K562 (cell line): ENCODE measurements at regions not wholly inside any gene's neighbourhood (a gene's known extent, or its start where the extent isn't known, plus 50 kb on each side); places are given as distances from the start of the nearest gene placed in this dataset.

ENCODE experiments used
- ATAC-seq: fragments of 200-7000 bp; cut with Tn5 transposase; 3 replicates; pipeline ENCODE4 v1.9.1; 2020; ENCODE audit warnings: moderate library complexity
- BruUV-seq: library from RNA; stranded (reverse); fragments of 400-500 nt; replicated peaks from 2 replicates; lab custom pipeline; 2021; lab: Mats Ljungman, UMichigan
- CTCF ChIA-PET: fragments of 300-600 bp; formaldehyde crosslinking; extraction: SDS; loops from one replicate; lab custom pipeline; 2021; ENCODE audit warnings: low intra/inter-chr PET ratio; lab: Yijun Ruan, JAX
- POLR2A ChIA-PET: fragments of 300-600, 350-650 bp; sonication (Branson Sonifier 250); formaldehyde crosslinking; extraction: SDS; loops from one replicate; lab custom pipeline; 2021; ENCODE audit warnings: antibody characterized with exemption, inconsistent platforms; lab: Yijun Ruan, JAX
- DNase-seq, 4 experiments: peaks; one replicate each; pipeline versions ENCODE4 v3.0.0 to v3.0.0-alpha.2; 2011 to 2018; ENCODE audit warnings: low spot score in 3 of 4, mixed read lengths in 3 of 4; ENCODE audit errors: extremely low read depth in 1 of 4
- FAIRE-seq: peaks from 2 replicates; lab custom pipeline; 2011; peaks lifted over from hg19 to GRCh38; lab: Jason Lieb, UNC
- H2AFZ ChIP-seq: 2 replicates; pipeline ENCODE4 v1.6.0; 2011; ENCODE audit warnings: low read depth, low read length, control low read depth, inconsistent platforms
- H3K27ac ChIP-seq: fragments of 200-600 bp; 3 replicates; pipeline ENCODE4 v1.8.0; 2011; ENCODE audit warnings: low read depth, mild to moderate bottlenecking, control low read depth, inconsistent platforms, low read length, moderate library complexity, mixed read lengths; ENCODE audit errors: extremely low read depth
- H3K27me3 ChIP-seq, 2 experiments: fragments of 300-600 bp in 1 of 2; 2 replicates in 1 of 2; 3 replicates in 1 of 2; pipeline versions ENCODE4 v1.6.0 to v1.8.0; 2011; ENCODE audit warnings: inconsistent platforms in 2 of 2, low read length in 2 of 2, mild to moderate bottlenecking in 1 of 2, mixed read lengths in 1 of 2, moderate library complexity in 1 of 2; ENCODE audit not compliant: control insufficient read depth in 2 of 2, insufficient read depth in 2 of 2
- H3K36me3 ChIP-seq: fragments of 300-600 bp; 3 replicates; pipeline ENCODE4 v1.8.0; 2011; ENCODE audit warnings: mild to moderate bottlenecking, low read length, inconsistent platforms; ENCODE audit not compliant: control insufficient read depth, insufficient read depth
- H3K4me1 ChIP-seq, 2 experiments: fragments of 200-600 bp in 1 of 2; replicated peaks in 1 of 2; 2 replicates in 1 of 2; 3 replicates in 1 of 2; pipeline versions ENCODE4 v1.5.1 to v1.8.0; 2011; ENCODE audit warnings: inconsistent platforms in 2 of 2, low read length in 2 of 2, mild to moderate bottlenecking in 1 of 2, mixed read lengths in 1 of 2, moderate library complexity in 1 of 2; ENCODE audit not compliant: control insufficient read depth in 2 of 2, insufficient read depth in 2 of 2
- H3K4me2 ChIP-seq: 2 replicates; pipeline ENCODE4 v1.6.1; 2011; ENCODE audit warnings: low read length, control low read depth, inconsistent platforms, mixed read lengths; ENCODE audit not compliant: insufficient read depth
- H3K4me3 ChIP-seq: fragments of 200-600 bp; sonication (generic), shearing (Covaris generic); 2 replicates; pipeline ENCODE4 v1.5.1; 2016; ENCODE audit warnings: control low read depth, inconsistent platforms
- H3K79me2 ChIP-seq: fragments of 200-600 bp; 3 replicates; pipeline ENCODE4 v1.8.0; 2011; ENCODE audit warnings: low read length, inconsistent platforms; ENCODE audit not compliant: control insufficient read depth, insufficient read depth
- H3K9ac ChIP-seq, 2 experiments: 2 replicates each; pipeline versions ENCODE4 v1.6.0 to v1.6.1; 2011; ENCODE audit warnings: low read depth in 2 of 2, low read length in 2 of 2, control low read depth in 1 of 2, inconsistent platforms in 1 of 2, mild to moderate bottlenecking in 1 of 2, mixed read lengths in 1 of 2; ENCODE audit not compliant: insufficient read depth in 1 of 2
- H3K9me1 ChIP-seq: one replicate; pipeline ENCODE4 v1.6.0; 2011; ENCODE audit warnings: inconsistent platforms, mild to moderate bottlenecking, low read length, moderate library complexity; ENCODE audit not compliant: control insufficient read depth, insufficient read depth
- H3K9me3 ChIP-seq: replicated peaks from 2 replicates; pipeline ENCODE4 v1.5.1; 2011; ENCODE audit warnings: low read depth, low read length, inconsistent platforms; ENCODE audit not compliant: control insufficient read depth, insufficient read depth
- H4K20me1 ChIP-seq: replicated peaks from 2 replicates; pipeline ENCODE4 v1.6.1; 2011; ENCODE audit warnings: low read length, inconsistent platforms, mixed read lengths; ENCODE audit not compliant: control insufficient read depth, insufficient read depth
- ELF4 ChIP-seq: fragments of 450-650 bp; formaldehyde crosslinking; IDR thresholded peaks from 2 replicates; pipeline ENCODE4 v1.4.0; 2022; ENCODE audit warnings: missing genetic modification characterization
- KDM4B ChIP-seq, 2 experiments: fragments of 450-650 bp in 1 of 2; sonication (generic) in 1 of 2; IDR thresholded peaks; 2 replicates each; pipeline ENCODE4 v1.6.1; 2016 to 2017; ENCODE audit warnings: borderline replicate concordance in 2 of 2, antibody characterized with exemption in 1 of 2, low read depth in 1 of 2, mild to moderate bottlenecking in 1 of 2
- RBBP5 ChIP-seq: fragments of 200-600 bp; sonication (generic); IDR thresholded peaks from 2 replicates; pipeline ENCODE4 v1.6.1; 2012; ENCODE audit warnings: borderline replicate concordance, mild to moderate bottlenecking, low read length, control low read depth, inconsistent platforms; ENCODE audit not compliant: insufficient read depth, poor library complexity, severe bottlenecking
- SIRT6 ChIP-seq: IDR thresholded peaks from one replicate; pipeline ENCODE4 v1.6.1; 2012; ENCODE audit warnings: low read depth, mild to moderate bottlenecking, control low read depth, inconsistent platforms, low read length, moderate library complexity
- THRA ChIP-seq: fragments of 450-650 bp; IDR thresholded peaks from 2 replicates; pipeline ENCODE4 v1.6.1; 2017; ENCODE audit warnings: mild to moderate bottlenecking, moderate library complexity
- WGBS: fragments of 100-300 bp; shearing (Covaris generic); methylation state at CpG from one replicate; pipeline ENCODE4 v1.1.6; 2016; ENCODE audit warnings: low coverage, mixed read lengths; ENCODE audit not compliant: insufficient coverage; ENCODE audit errors: missing lambda C conversion rate; 5-methylcytosine and 5-hydroxymethylcytosine counted together
- in situ Hi-C: fragments of 300-500 bp; cut with MboI; formaldehyde crosslinking; loops from 4 replicates; pipeline ENCODE4 v1.15.0; 2018; ENCODE audit warnings: inconsistent platforms, mixed read lengths
- intact Hi-C: fragments of 100-400 bp; cut with micrococcal nuclease; formaldehyde crosslinking; loops from 2 replicates; pipeline ENCODE4 v1.14.2; 2022

DNA sequence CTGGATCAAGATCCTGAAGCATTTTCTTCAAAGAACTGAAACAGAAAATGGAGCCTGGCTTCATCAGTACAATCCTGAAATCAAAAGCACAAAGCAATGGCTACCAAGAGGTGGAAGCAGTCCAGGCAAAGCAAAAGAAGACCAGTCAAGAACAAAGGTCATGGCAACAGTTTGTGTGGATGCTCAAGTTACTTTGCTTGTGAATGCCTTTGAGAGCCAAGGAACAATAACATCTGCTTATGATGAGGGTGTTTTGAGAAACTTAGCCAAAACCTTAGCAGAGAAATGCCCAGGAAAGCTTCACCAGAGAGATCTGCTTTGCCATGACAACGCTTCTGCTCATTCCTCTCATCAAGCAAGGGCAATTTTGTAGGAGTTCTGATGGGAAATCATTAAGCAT, 723.1 kb downstream of the TMEM182 start:
- H3K79me2 ChIP-seq = no peaks in the 10 kb centered on the region
- WGBS = 17% methylated on average over 1 of the region's 1 CpG
- H3K9me3 ChIP-seq = no peaks in the 10 kb centered on the region
- H4K20me1 ChIP-seq = no peaks in the 10 kb centered on the region
- BruUV-seq = no TSS peak
- no peaks in the 10 kb centered on the region for H3K4me1 ChIP-seq
- H2AFZ ChIP-seq = no peak overlapping the region
- no peak overlapping the region for H3K27ac ChIP-seq
- no peaks in the 10 kb centered on the region for H3K36me3 ChIP-seq
- FAIRE-seq = no peak
- no peak for ATAC-seq
- no peak overlapping the region for H3K9ac ChIP-seq
- in situ Hi-C loops (no loop called here), intact Hi-C loops (no loop called here)
- DNase-seq = no peak
- TF ChIP-seq ELF4 (no peak), KDM4B (IDR thresholded peaks at IDR 0.05; ENCODE audit: borderline replicate concordance in 2 of 2, low read depth in 1 of 2) (no peak), THRA (no peak), RBBP5 (no peak), SIRT6 (no peak)
- no peak overlapping the region for H3K4me3 ChIP-seq
- ChIA-PET POLR2A (no interaction called here), CTCF (no interaction called here)
- no peaks in the 10 kb centered on the region for H3K9me1 ChIP-seq
- no peaks in the 10 kb centered on the region for H3K27me3 ChIP-seq
- H3K4me2 ChIP-seq = no peak overlapping the region
